Right hindlimb (tissue), 1 donor: ENCODE measurements at regions not wholly inside any gene's neighbourhood (a gene's known extent, or its start where the extent isn't known, plus 50 kb on each side); places are given as distances from the start of the nearest gene placed in this dataset.

ENCODE experiments used
- DNase-seq: peaks from one replicate; pipeline ENCODE4 v3.0.0-alpha.2; 2018

GRCh38 chr12:78703820-78704525 lies 160.6 kb upstream of the SYT1 start:
- DNase-seq: no peak

DNA sequence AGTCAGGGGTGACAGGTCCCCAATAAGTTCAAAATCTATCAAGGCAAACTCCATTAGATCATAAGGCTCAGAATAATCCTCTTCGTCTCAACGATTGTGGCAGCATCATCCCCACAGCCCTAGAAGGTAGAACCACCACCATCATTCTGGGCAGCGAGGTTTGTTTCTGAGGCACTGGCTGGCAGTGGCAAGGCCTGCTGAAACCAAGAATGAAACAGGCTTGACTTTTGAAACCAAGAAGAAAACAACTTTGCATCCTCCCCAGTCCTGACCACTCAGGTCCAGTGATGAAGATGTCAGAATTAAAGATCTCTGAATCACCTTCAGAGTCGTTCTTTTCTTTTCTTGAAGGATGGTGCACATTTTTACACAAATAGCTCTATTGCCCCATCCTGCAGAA lies 152.6 kb upstream of the SYT1 start:
- DNase-seq: no peak

DNA sequence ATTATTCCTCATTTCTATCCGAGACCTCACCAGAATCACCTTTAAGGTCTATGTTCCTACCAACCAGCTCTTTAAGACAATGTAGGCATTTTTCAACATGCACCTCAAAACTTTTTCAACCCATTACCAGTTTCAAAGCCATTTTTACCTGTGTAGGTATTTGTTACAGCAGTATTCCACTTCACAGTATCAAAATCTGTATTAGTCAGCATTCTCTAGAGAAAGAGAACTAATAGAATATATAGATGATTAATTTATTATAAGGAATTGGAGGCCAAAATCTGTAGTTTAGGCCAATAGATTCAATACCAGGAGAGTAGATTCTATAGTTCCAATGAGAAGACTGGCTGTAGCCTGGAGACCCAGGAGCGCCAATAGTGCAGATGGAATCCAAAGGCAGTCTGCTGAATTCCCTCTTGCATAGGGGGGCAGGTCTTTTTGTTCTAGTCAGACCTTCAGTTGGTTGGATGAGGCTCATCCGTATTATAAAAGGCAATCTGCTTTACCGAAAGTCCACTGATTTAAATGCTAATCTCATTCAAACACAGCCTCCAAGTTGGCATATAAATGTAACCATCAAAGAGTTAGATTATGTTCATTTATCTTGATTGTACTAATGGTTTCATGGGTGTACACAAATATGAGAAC lies 151.6 kb upstream of the SYT1 start:
- DNase-seq: no peak

GRCh38 chr12:78719721-78720120 lies 144.9 kb upstream of the SYT1 start:
- no peak for DNase-seq

DNA sequence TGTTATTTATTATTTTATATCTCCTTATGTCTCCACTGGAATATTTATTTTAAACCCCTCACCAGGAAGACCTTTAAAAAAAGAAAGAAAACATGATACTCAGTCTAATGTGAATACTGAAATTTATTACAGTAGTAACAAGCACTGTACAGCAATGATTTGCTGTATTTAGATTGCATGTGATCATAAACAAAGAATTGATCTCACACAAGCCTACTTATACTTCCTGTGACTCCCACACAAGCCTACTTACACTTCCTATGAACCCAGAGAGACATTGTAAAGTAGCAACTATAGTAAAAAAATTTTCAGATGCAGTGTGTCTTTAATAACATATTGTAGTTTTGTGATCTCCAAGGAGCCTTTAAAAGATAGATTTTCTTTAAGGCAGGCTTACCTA lies 142.7 kb upstream of the SYT1 start:
- DNase-seq: no peak

GRCh38 chr12:78725033-78725432 lies 139.5 kb upstream of the SYT1 start:
- no peak for DNase-seq

GRCh38 chr12:78725951-78726580 lies 138.5 kb upstream of the SYT1 start:
- DNase-seq: no peak

DNA sequence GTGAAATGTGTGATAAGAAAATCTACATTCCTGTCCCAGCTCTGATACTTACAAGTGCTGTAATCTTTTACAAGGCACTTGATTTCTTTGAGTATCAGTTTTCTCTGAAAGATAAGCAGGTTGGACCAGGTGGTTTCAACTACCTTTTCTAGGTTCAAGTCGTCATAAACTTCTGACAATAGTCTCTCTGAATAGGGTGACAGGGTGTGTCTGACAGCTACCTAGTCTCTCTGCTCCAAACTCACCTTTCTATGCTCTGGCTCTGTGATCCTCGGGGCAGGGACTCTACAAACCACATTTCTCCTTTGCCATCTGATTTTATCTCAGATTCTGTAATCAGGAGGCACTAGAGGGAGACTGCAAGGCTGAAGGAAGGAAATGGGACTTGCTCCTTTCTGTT lies 137.7 kb upstream of the SYT1 start:
- no peak for DNase-seq

DNA sequence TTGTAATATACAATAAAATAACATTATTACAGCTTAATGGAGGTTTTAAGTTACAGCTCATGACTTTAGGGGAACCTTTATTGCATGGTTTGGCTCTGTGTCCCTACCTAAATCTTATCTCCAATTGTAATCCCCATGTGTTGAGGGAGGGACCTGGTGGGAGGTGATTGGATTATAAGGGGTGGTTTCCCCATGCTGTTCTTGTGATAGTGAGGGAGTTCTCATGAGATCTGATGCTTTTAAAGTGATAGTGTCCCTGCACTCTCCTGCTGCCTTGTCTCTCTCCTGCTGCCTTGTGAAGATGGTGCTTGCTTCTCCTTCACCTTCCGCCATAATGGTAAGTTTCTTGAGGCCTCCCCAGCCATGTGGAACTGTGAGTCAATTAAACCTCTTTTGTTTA lies 132.1 kb upstream of the SYT1 start:
- DNase-seq: no peak

DNA sequence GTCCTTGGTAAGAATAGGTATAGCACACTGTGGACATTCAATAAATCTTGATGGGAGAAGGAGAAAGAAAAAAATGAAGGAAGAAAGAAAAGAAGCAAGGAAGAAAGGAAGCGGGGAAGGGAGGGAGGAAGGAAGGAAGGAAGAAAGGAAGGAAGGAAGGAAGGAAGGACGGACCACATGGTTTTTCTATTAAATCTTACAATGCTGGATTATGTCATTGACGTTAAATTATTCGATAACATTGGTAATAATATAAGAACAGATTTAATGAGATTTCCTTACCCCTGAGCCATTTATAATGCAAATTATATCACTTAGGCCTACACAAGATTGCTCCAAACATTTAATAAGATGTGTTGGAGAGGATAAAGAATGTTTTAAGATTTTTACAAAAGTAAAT lies 124.9 kb upstream of the SYT1 start:
- DNase-seq: no peak

DNA sequence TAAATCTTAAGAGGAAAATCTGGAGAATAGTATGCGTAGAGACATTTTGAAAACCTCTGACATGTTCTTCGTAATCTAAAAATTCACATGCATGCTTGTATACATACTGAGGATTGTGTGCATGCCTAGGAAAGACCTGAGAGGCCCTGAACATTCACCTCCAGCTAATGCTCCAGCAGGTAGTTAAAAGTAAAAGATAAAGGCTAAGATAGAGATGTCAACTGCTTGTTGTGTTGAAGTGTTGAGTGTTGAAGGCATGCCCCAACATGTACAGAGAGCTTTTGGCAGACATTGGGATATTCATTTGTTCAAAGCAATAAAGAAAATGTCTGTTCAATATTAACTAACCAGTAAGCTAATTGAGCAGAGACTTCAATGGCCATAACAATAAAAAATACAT lies 118.6 kb upstream of the SYT1 start:
- no peak for DNase-seq

DNA sequence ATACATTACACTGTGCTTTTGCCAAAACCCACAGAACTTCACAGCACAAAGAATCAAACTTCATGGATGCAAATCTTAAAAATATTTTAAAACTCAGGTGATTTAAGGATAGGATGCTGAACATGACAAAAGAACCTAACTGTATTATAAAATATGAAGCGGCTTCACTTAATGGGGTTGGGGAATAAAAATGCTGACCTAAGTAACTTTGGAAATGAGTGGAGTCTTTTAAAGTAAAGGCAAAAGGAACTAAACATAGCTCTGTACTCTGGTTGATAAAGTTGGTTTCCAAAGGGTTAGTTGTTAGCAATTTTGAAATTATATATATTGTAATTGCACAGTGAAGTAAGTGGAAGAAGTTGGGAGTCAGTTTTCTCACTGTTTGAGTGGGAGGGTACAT lies 111.5 kb upstream of the SYT1 start:
- DNase-seq: no peak

DNA sequence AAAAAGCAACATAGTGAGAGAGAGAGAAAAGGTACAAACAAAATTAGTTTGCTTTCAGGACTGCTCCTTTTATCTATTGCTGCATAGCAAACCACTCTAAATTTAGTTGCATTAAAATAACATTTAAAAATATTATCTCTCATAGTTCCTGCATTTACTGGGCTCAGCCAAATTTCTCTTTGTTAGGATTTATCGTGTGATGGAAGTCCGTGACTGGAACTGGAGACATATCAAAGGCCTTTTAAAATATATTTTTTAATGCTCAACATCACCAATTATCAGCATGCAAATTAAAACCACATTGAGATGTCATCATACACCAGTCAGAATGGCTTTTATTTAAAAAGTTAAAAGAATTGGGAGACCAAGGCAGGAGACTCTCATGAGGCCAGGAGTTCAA lies 107.6 kb upstream of the SYT1 start:
- no peak for DNase-seq

GRCh38 chr12:78759367-78759766 lies 105.2 kb upstream of the SYT1 start:
- DNase-seq: no peak

- no peak for DNase-seq
Measured at GRCh38 chr12:78760906-78761305, 103.7 kb upstream of the SYT1 start.

GRCh38 chr12:78764913-78765312 lies 99.7 kb upstream of the SYT1 start:
- DNase-seq: no peak

GRCh38 chr12:78767264-78767981 lies 97.2 kb upstream of the SYT1 start:
- DNase-seq: no peak

GRCh38 chr12:78778339-78778738 lies 86.2 kb upstream of the SYT1 start:
- DNase-seq: no peak

- no peak for DNase-seq
Measured at GRCh38 chr12:78787576-78787975, 77.0 kb upstream of the SYT1 start.

GRCh38 chr12:78790148-78790547 lies 74.4 kb upstream of the SYT1 start:
- DNase-seq: no peak

GRCh38 chr12:78792052-78792698 lies 72.4 kb upstream of the SYT1 start:
- no peak for DNase-seq

DNA sequence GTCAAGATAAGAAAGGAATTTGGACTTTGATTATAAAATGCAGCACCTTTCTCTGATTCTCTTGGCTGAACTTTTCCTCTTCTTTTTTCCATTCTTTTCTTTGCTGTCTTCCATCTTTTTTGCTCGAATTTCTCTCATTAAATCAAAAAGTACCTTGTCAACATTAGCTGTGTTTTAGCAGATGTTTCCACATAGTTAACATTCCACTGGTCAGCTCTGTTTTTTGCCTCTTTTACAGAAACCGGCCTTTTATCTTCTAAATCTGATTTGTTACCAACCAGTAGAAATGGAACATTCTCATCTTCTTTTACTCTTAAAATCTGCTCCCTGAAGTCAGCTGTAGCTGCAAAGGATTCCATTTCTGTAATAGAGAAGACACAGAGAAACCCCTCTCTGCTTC lies 71.1 kb upstream of the SYT1 start:
- DNase-seq: no peak

GRCh38 chr12:78793982-78794381 lies 70.6 kb upstream of the SYT1 start:
- no peak for DNase-seq
